NB4 (cell line): ENCODE measurements at regions not wholly inside any gene's neighbourhood (a gene's known extent, or its start where the extent isn't known, plus 50 kb on each side); places are given as distances from the start of the nearest gene placed in this dataset.

Source experiments
- DNase-seq: peaks from one replicate; pipeline ENCODE4 v3.0.0; 2010; ENCODE audit warnings: low read depth
- H3K4me3 ChIP-seq: one replicate; pipeline ENCODE4 v1.5.1; 2011; ENCODE audit warnings: mild to moderate bottlenecking, low read depth, low read length, moderate library complexity
- CTCF ChIP-seq: IDR thresholded peaks from one replicate; pipeline ENCODE4 v1.5.1; 2012; ENCODE audit warnings: low read depth, low read length
- MAX ChIP-seq: IDR thresholded peaks from 2 replicates; pipeline ENCODE4 v1.6.1; 2011; ENCODE audit warnings: low read depth, low read length
- MYC ChIP-seq: IDR thresholded peaks from 2 replicates; pipeline ENCODE4 v1.6.1; 2011; ENCODE audit warnings: low read depth, low read length
- POLR2A ChIP-seq: IDR thresholded peaks from 2 replicates; pipeline ENCODE4 v1.6.1; 2011; ENCODE audit warnings: mild to moderate bottlenecking; ENCODE audit not compliant: insufficient read length; ENCODE audit errors: extremely low read depth

GRCh38 chr18:14031053-14031452, 101.2 kb downstream of the ZNF519 start:
- H3K4me3 ChIP-seq: no peak overlapping the region
- no peak for TF ChIP-seq CTCF
- TF ChIP-seq MAX: no peak
- TF ChIP-seq POLR2A: no peak
- TF ChIP-seq MYC: no peak
- DNase-seq: no peak

- no peak overlapping the region for H3K4me3 ChIP-seq
- TF ChIP-seq POLR2A (no peak), MAX (no peak), MYC (no peak), CTCF (no peak)
- no peak for DNase-seq
Observed at GRCh38 chr18:14029512-14029911, 102.7 kb downstream of the ZNF519 start.

- TF ChIP-seq MAX: no peak
- TF ChIP-seq CTCF: no peak
- no peak for TF ChIP-seq POLR2A
- no peak for TF ChIP-seq MYC
- H3K4me3 ChIP-seq: no peak overlapping the region
- no peak for DNase-seq
Observed at GRCh38 chr18:14026199-14026598, 106.0 kb downstream of the ZNF519 start.

- no peak for DNase-seq
- TF ChIP-seq MAX (no peak), CTCF (no peak), POLR2A (no peak), MYC (no peak)
- no peak overlapping the region for H3K4me3 ChIP-seq
Observed at GRCh38 chr18:14025306-14025940, 106.8 kb downstream of the ZNF519 start.

- DNase-seq: no peak
- no peak overlapping the region for H3K4me3 ChIP-seq
- TF ChIP-seq MYC (no peak), MAX (no peak), CTCF (no peak), POLR2A (no peak)
Observed at GRCh38 chr18:14015416-14015815, 100.1 kb upstream of the MC2R start.
